ENCODE measurements at regions not wholly inside any gene's neighbourhood (a gene's known extent, or its start where the extent isn't known, plus 50 kb on each side); places are given as distances from the start of the nearest gene placed in this dataset.

DNA sequence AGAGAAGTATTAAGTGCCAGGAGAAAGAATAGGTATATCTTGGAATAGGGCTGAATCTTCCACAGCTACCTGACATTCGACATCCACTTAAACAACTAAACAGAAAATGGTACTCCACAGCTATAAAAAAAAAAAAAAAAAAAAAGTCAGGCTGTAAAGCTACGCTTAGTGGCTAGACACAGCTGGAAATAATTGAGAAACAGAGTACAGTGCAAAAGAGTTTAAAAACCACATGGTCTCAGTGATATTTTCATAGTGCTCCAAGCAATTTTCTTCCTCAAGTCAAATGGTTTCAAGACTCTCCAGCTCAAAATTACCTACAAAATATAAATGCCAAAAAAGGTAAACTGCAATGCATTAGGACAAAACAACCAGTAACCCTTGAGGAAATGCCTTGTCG is 607.1 kb downstream of the KCNJ2 start:
- TF ChIP-seq POLR2AphosphoS5 (IDR thresholded peaks at IDR 0.05) (no peak), POLR2A (IDR thresholded peaks at IDR 0.05) (no peak)
- TF ChIP-seq, protein P1, sequence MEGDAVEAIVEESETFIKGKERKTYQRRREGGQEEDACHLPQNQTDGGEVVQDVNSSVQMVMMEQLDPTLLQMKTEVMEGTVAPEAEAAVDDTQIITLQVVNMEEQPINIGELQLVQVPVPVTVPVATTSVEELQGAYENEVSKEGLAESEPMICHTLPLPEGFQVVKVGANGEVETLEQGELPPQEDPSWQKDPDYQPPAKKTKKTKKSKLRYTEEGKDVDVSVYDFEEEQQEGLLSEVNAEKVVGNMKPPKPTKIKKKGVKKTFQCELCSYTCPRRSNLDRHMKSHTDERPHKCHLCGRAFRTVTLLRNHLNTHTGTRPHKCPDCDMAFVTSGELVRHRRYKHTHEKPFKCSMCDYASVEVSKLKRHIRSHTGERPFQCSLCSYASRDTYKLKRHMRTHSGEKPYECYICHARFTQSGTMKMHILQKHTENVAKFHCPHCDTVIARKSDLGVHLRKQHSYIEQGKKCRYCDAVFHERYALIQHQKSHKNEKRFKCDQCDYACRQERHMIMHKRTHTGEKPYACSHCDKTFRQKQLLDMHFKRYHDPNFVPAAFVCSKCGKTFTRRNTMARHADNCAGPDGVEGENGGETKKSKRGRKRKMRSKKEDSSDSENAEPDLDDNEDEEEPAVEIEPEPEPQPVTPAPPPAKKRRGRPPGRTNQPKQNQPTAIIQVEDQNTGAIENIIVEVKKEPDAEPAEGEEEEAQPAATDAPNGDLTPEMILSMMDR (IDR thresholded peaks at IDR 0.05) = no peak
